Vagina (tissue), 2 donors: ENCODE measurements at regions not wholly inside any gene's neighbourhood (a gene's known extent, or its start where the extent isn't known, plus 50 kb on each side); places are given as distances from the start of the nearest gene placed in this dataset.

Source experiments
- DNase-seq, 2 donors: peaks; one replicate each; pipeline ENCODE4 v3.0.0-alpha.2; 2017; ENCODE audit errors: extremely low spot score in 2 of 2
- H3K27ac ChIP-seq: fragments of 200-600 bp; sonication (generic); one replicate; pipeline ENCODE4 v1.5.1; 2019
- H3K27me3 ChIP-seq: fragments of 200-600 bp; sonication (generic); one replicate; pipeline ENCODE4 v1.5.1; 2019
- H3K36me3 ChIP-seq, 2 donors: fragments of 200-600 bp; sonication (generic); one replicate each; pipeline ENCODE4 v1.5.1; 2017 to 2019
- H3K4me1 ChIP-seq: fragments of 200-600 bp; sonication (generic); one replicate; pipeline ENCODE4 v1.5.1; 2019
- H3K4me3 ChIP-seq, 2 donors: fragments of 200-600 bp; sonication (generic); 1 replicate in 1 of 2; 2 replicates in 1 of 2; pipeline ENCODE4 v1.5.1; 2016 to 2019
- H3K9me3 ChIP-seq: fragments of 200-600 bp; sonication (generic); one replicate; pipeline ENCODE4 v1.5.1; 2019
- POLR2A ChIP-seq, 2 donors: fragments of 450-650 bp; IDR thresholded peaks; one replicate each; pipeline ENCODE4 v1.6.1; 2017; ENCODE audit warnings: antibody characterized with exemption in 2 of 2, mild to moderate bottlenecking in 2 of 2, moderate library complexity in 2 of 2
- POLR2AphosphoS5 ChIP-seq, 2 donors: sonication (generic); formaldehyde crosslinking; IDR thresholded peaks; one replicate each; pipeline ENCODE4 v1.9.0; 2017; ENCODE audit warnings: antibody characterized with exemption in 2 of 2, mild to moderate bottlenecking in 2 of 2, low read depth in 1 of 2; ENCODE audit not compliant: insufficient read depth in 1 of 2
- intact Hi-C: fragments of 100-400 bp; cut with DNase I; formaldehyde crosslinking; loops from one replicate; pipeline ENCODE4 v1.15.1; 2023
- TF ChIP-seq, protein P1 (sequence below), 3 experiments: fragments of 450-650 bp in 2 of 3; fragments of 200-600 bp in 1 of 3; sonication (generic) in 1 of 3; IDR thresholded peaks; one replicate each; pipeline ENCODE4 v1.5.1; 2017 to 2019; ENCODE audit warnings: antibody characterized with exemption in 3 of 3, mild to moderate bottlenecking in 2 of 3, moderate library complexity in 2 of 3

DNA sequence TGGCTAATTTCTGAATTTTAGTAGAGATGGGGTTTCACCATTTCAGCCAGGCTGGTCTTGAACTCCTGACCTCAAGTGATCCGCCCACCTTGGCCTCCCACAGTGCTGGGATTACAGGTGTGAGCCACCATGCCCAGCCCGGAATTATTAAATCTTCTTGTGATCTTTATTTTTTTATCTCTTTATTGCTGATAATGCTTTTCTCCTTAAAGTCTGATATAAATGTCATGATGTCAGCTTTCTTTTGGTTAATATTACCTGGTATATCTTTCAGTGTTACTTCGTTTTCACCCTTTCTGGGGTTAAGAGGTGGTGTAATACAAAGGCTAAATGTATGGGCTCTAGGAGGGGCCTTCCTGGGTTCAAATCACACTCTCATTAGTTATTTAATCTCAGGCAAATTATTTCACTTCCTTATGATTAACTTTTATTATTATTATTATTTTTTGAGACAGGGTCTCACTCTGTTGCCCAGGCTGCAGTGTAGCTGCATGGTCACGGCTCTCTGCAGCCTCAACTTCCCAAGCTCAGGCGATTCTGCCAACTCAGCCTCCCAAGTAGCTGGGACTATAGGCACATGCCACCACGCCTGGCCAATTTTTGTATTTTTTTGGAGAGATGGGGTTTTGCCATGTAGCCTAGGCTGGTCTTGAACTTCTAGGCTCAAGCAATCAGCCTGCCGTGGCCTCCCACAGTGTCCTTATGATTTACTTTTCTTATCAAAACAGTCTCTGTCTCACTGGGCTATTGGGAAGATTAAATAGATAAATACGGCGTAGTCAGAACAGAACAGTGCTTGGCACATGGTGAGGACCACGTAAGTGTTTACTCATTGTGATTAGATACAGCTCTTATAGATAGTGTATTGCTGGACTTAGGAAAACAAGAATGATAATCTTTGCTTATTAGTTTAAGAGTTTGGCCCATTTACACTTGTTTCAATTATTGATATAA is 216.5 kb downstream of the URB2 start:
- TF ChIP-seq POLR2AphosphoS5 (IDR thresholded peaks at IDR 0.05; ENCODE audit: insufficient read depth in 1 of 2, low read depth in 1 of 2) (no peak), POLR2A (IDR thresholded peaks at IDR 0.05) (no peak)
- TF ChIP-seq, protein P1, sequence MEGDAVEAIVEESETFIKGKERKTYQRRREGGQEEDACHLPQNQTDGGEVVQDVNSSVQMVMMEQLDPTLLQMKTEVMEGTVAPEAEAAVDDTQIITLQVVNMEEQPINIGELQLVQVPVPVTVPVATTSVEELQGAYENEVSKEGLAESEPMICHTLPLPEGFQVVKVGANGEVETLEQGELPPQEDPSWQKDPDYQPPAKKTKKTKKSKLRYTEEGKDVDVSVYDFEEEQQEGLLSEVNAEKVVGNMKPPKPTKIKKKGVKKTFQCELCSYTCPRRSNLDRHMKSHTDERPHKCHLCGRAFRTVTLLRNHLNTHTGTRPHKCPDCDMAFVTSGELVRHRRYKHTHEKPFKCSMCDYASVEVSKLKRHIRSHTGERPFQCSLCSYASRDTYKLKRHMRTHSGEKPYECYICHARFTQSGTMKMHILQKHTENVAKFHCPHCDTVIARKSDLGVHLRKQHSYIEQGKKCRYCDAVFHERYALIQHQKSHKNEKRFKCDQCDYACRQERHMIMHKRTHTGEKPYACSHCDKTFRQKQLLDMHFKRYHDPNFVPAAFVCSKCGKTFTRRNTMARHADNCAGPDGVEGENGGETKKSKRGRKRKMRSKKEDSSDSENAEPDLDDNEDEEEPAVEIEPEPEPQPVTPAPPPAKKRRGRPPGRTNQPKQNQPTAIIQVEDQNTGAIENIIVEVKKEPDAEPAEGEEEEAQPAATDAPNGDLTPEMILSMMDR (IDR thresholded peaks at IDR 0.05), result no peak
- Histone ChIP-seq H3K36me3 (no peaks in the 10 kb centered on the region), H3K4me1 (peaks cover 16% of the 10 kb centered on the region), H3K9me3 (no peaks in the 10 kb centered on the region), H3K27me3 (no peaks in the 10 kb centered on the region), H3K4me3 (no peak overlapping the region), H3K27ac (peak overlapping the region; percentile 23)
- no peak for DNase-seq
- intact Hi-C loops, result no loop called here

DNA sequence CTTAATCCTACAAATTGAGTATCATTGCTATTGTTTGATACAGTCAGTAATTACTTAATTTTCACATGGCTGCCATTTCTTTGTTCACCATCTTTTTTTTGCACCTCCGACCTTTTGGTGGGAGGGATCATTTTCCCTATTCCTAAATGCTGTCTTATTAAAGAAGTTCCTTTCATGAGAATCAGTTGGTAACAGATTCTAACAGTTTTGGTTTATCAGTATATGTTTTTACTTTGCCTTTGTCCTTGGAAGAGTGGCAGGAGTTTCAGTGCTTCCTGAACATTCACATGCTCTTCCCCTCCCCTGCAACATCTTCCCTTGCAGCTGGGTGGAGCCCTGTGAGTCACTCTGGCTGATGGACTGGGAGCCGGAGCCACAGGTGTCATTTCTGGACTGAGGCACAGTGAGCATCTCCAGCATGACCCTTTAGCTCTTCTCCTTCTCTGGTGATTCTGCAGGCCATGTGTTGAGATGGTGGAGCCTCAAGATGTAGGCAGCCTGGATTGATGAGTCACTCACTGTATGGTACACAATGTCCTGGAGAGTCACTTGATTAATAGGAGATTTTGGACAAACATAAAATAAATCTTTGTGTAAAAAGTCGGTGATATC is 217.7 kb downstream of the URB2 start:
- Histone ChIP-seq H3K4me3 (no peak overlapping the region), H3K36me3 (no peaks in the 10 kb centered on the region), H3K9me3 (no peaks in the 10 kb centered on the region), H3K27me3 (no peaks in the 10 kb centered on the region), H3K27ac (peak overlapping the region; percentile 23), H3K4me1 (peaks cover 16% of the 10 kb centered on the region)
- intact Hi-C loops, result no loop called here
- TF ChIP-seq, protein P1 (IDR thresholded peaks at IDR 0.05), result peak in 1 of 3 experiments; percentile 7
- no peak for TF ChIP-seq POLR2A (IDR thresholded peaks at IDR 0.05)
- no peak for TF ChIP-seq POLR2AphosphoS5 (IDR thresholded peaks at IDR 0.05; ENCODE audit: insufficient read depth in 1 of 2, low read depth in 1 of 2)
- DNase-seq, result no peak

DNA sequence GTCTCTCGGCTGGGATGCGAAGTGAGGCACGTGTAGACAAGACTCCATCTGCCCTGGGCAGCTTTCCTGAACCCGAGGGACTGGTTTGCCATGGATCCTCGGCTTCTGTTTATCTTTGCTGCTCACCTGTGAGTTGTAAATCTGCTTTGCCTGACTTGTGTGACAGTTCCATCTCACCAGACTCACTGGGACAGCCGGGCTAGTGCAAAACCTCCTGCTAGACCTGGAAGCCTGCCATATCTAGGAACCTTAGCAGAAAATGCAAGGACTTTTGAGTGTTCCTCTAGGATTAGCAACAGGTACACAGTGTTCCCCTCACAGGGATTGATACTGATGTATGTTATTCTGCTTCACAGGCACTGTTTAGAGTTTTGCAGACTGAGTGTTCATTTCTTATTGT is 218.6 kb downstream of the URB2 start:
- peaks cover 16% of the 10 kb centered on the region for H3K4me1 ChIP-seq
- H3K27ac ChIP-seq, result no peak overlapping the region
- H3K9me3 ChIP-seq, result no peaks in the 10 kb centered on the region
- DNase-seq, result peak in 1 of 2 donors; percentile 92
- no peaks in the 10 kb centered on the region for H3K27me3 ChIP-seq
- H3K36me3 ChIP-seq, result no peaks in the 10 kb centered on the region
- intact Hi-C loops, result no loop called here
- TF ChIP-seq POLR2AphosphoS5 (IDR thresholded peaks at IDR 0.05; ENCODE audit: insufficient read depth in 1 of 2, low read depth in 1 of 2), result peak in 1 of 2 donors; percentile 40
- TF ChIP-seq, protein P1 (IDR thresholded peaks at IDR 0.05), result no peak
- H3K4me3 ChIP-seq, result no peak overlapping the region

DNA sequence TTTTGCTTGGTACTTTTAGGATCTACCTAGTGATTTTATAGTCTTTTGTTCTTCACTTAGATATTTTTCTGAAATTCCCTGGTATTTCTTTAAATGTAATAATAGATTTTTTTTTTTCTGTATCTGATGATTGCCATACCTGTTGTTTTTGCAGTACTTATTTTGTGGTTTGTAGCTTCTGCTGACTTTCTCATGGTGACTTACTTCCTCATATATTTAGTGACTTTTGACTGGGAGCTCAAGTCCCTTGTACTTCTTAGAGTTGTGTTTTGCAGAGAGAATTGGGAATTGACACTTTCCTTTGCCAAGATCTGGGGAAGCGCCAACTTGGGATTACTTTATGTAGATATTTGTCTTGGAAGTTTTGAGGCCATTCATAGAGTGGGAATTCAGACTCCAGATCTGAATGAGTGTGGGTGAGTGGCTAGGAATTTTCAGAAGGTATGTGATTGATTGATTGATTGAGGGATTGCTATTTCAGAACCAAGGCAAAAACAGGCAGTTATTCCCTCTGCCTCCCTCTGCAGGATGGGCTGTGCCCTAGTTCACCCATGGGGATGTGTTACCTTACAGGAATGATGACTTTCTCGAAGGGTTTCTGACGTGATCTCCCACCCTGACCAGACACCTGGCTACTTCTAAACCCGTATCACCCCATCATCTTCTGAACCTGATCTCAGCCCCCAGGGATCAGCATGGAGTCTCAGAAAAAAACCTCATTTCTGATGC is 219.5 kb downstream of the URB2 start:
- Histone ChIP-seq H3K27me3 (no peaks in the 10 kb centered on the region), H3K9me3 (no peaks in the 10 kb centered on the region), H3K27ac (no peak overlapping the region), H3K4me3 (no peak overlapping the region), H3K4me1 (peaks cover 16% of the 10 kb centered on the region), H3K36me3 (no peaks in the 10 kb centered on the region)
- TF ChIP-seq POLR2A (IDR thresholded peaks at IDR 0.05), result no peak
- TF ChIP-seq, protein P1 (IDR thresholded peaks at IDR 0.05), result no peak
- TF ChIP-seq POLR2AphosphoS5 (IDR thresholded peaks at IDR 0.05; ENCODE audit: insufficient read depth in 1 of 2, low read depth in 1 of 2), result no peak
- intact Hi-C loops, result no loop called here
- DNase-seq, result no peak
